VCaP (cell line): ENCODE measurements at regions not wholly inside any gene's neighbourhood (a gene's known extent, or its start where the extent isn't known, plus 50 kb on each side); places are given as distances from the start of the nearest gene placed in this dataset.

Experiments
- H3K27ac ChIP-seq: fragments of 450-650 bp; 2 replicates; pipeline ENCODE4 v1.5.1; 2017
- CTCF ChIP-seq: fragments of 450-650 bp; conservative IDR thresholded peaks from 2 replicates; pipeline ENCODE4 v1.5.1; 2017; ENCODE audit warnings: mild to moderate bottlenecking, moderate library complexity

- TF ChIP-seq CTCF = no peak
- no peak overlapping the region for H3K27ac ChIP-seq
These were observed 88.8 kb downstream of the OAT start for GRCh38 chr10:124329941-124330340.

- TF ChIP-seq CTCF = no peak
- no peak overlapping the region for H3K27ac ChIP-seq
These were observed 89.4 kb downstream of the OAT start for GRCh38 chr10:124329362-124329761.

DNA sequence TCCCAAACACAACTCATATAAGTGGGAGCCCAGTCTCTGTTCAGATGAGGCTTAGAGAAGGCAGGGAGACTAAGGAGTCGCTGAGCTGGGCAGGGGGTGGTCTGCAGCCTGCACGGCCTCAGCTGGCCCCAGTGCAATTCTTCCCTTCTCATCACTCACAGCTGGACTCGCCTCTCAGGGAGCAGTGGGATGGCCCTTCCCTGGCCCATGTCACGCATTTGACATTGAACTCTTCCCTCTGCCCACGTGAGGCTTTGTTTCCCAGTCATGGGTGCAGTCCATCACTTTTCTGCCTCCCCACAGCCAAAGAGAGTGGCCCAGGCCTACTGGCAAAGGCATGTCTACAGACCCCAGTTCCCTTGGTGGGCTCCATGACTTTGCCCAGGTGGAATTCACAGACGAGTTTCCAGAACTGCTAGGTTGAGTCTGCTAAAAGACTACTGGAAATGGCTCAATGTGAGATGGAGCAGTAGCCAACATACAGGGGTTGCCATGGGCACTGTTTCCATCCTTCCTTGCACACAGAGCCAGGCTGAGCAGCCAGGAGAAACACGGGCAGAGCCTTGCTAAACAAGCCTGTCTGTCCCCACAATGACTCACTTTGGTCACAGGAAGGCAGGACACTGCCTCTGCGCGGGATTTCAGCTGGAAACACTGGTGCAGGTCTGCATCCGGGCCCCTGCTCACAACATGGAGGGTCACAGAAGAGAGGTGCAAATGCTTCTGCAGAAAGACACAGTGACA, 90.1 kb downstream of the OAT start:
- no peak overlapping the region for H3K27ac ChIP-seq
- TF ChIP-seq CTCF = no peak

- TF ChIP-seq CTCF = no peak
These were observed 92.6 kb downstream of the OAT start for GRCh38 chr10:124325998-124326636.

GRCh38 chr10:124325633-124325914, 93.1 kb downstream of the OAT start:
- H3K27ac ChIP-seq = no peak overlapping the region
- no peak for TF ChIP-seq CTCF

More at GRCh38 chr10:124325998-124326636, 92.6 kb downstream of the OAT start:
- H3K27ac ChIP-seq = no peak overlapping the region

DNA sequence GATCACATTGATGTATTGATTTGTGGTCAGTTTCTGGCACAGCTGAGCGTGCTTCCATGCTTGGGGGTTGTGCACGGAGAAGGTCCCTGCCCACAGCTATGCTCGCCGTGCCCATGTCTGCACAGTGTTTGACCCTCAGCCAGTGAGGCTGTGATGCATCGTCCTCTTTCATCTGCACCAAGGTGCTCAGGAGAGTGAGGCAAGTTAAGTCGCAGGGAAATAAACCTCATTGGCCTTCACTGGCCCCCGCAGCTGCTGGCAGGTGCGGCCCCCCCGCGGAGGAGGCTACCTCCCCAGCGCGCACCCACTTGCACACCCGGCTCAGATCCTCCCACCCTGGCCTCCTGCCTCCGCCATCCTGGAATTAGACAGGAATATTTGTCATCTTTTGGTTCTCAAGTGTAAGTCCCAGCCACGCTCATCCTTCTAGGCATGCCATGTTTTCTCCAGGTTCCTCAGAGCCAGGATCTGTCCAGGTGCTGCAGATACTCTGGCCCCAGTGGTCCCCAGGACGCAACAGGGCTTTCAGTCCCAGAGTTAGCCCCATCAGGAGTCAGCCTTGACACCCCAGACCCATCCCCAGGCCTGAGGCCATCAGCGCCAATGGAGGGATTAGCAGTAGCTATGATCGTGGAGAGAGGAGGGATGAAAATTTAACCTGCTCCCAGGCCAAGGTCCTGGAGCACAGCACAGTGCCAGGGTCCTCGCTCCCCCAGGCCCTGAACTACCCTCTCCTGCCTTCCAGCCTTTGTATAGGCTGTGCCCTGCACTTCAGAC, 93.7 kb downstream of the OAT start:
- no peak overlapping the region for H3K27ac ChIP-seq
- no peak for TF ChIP-seq CTCF

DNA sequence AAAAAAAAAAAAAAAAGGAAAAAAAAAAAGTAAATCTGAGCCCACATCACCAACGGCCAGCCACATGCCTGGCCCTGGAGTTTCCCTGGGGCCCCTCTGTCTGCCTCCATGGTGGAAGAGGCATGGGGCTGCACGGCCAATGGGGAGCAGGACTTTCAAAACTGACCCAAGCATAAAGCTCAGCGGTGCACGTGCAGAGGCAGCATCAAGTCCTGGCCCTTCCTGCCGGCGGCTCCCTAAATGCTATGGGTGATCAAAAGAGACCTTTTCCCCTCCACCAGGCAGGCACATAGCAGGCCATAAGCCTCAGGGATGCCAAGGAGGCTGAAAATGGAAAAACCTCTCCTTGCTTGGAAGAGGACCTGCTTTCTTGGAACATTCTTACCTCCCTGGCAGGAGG, 94.3 kb downstream of the OAT start:
- TF ChIP-seq CTCF = no peak
- H3K27ac ChIP-seq = no peak overlapping the region
